HG02610 (cell line): ENCODE measurements at regions not wholly inside any gene's neighbourhood (a gene's known extent, or its start where the extent isn't known, plus 50 kb on each side); places are given as distances from the start of the nearest gene placed in this dataset.

Experiments used
- ATAC-seq: cut with Tn5 transposase; IDR thresholded peaks from one replicate; pipeline ENCODE4 v1.9.1; 2021; ENCODE audit warnings: mild to moderate bottlenecking, moderate library complexity; ENCODE audit not compliant: unreplicated experiment

GRCh38 chr5:175054243-175054642 is 329.9 kb downstream of the MSX2 start:
- ATAC-seq, result no peak

GRCh38 chr5:175052351-175052750 is 328.0 kb downstream of the MSX2 start:
- no peak for ATAC-seq

- no peak for ATAC-seq
Measured at GRCh38 chr5:175047048-175047447, 322.7 kb downstream of the MSX2 start.

DNA sequence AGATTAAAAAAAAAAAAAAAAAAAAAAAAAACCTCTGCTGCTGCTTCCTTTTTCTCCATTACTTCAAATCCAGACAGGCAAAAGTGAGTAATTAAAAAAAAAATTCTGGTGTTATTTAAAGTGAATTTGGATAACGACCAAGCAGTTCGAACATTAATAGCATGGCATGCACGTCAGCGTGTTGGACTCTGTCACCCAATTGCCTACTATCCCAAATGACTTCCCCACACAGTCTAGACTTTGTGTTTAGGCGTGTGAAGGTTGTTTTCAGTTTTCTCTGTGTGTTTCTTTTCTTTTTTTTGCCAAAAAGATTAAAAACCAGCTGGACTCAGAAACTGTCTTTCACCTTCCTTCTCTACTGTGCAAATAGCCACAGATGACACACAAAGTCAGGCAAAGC is 321.4 kb downstream of the MSX2 start:
- no peak for ATAC-seq

DNA sequence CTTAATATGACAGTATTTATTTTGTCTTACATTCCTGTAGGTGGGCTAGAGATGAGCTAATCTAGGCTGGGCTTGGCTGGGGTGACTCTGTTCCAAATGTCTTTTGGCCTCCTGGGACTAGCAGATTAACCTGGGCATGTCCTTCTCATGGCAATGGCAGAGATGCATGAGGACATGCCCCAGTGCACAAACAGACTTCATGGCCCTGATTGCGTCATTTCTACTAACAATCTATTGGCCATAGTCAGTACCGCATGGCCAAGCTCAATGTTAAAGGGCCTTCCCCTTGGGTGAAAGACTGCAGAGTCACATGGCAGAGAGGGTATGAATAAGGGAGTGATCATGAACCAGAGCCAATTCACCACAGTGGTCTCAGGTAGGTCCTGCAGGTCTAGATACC is 313.4 kb downstream of the MSX2 start:
- ATAC-seq, result no peak

- ATAC-seq, result no peak
Measured at GRCh38 chr5:175035882-175036533, 311.6 kb downstream of the MSX2 start.

- ATAC-seq, result no peak
Measured at GRCh38 chr5:175034924-175035323, 310.5 kb downstream of the MSX2 start.

- ATAC-seq, result no peak
Measured at GRCh38 chr5:175032741-175033151, 308.4 kb downstream of the MSX2 start.

GRCh38 chr5:175032013-175032412 is 307.6 kb downstream of the MSX2 start:
- ATAC-seq, result no peak

GRCh38 chr5:175027390-175027789 is 303.0 kb downstream of the MSX2 start:
- no peak for ATAC-seq

- no peak for ATAC-seq
Measured at GRCh38 chr5:175025077-175025476, 300.7 kb downstream of the MSX2 start.

GRCh38 chr5:175021841-175022625 is 297.7 kb downstream of the MSX2 start:
- no peak for ATAC-seq

GRCh38 chr5:175021321-175021720 is 296.9 kb downstream of the MSX2 start:
- no peak for ATAC-seq

GRCh38 chr5:175015028-175015685 is 290.8 kb downstream of the MSX2 start:
- ATAC-seq, result no peak

GRCh38 chr5:175013251-175013650 is 288.9 kb downstream of the MSX2 start:
- no peak for ATAC-seq

GRCh38 chr5:175012267-175012666 is 287.9 kb downstream of the MSX2 start:
- ATAC-seq, result no peak

GRCh38 chr5:175003531-175003930 is 279.1 kb downstream of the MSX2 start:
- ATAC-seq, result no peak

DNA sequence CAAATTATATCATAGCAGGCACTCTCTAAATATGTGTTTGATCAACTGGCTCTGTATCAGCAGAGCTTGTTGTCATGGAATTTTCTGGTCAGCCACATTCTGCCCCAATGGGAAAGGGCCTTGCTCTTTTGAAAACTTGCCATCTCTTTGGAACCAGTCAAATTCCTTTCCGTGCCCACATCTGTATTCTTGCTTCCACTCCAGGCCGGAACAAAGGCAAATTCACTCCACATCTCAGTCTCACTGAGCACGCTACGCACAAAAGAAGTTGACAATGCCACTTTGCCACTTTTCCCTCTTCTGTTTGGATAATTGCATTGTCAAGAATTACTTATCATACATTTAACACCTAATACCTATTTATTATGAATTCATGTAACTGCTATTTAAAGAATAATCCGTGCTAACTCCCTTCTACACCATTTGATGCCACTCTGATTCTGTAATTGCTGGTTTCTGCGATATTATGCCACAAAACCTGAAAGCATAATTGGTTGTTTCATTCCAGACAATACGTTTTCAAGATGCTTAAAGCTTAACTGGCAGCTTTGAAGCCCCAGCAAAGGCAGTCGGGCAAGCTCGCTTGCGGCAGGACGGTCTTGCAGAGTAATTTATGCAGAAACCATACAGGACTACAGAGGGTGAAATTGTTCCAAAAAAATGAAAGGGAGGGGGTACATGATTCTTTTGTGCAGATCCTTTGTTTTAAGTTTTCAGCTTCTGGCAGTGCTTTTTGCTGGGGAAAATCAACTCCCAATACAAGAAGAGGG is 277.7 kb downstream of the MSX2 start:
- no peak for ATAC-seq

DNA sequence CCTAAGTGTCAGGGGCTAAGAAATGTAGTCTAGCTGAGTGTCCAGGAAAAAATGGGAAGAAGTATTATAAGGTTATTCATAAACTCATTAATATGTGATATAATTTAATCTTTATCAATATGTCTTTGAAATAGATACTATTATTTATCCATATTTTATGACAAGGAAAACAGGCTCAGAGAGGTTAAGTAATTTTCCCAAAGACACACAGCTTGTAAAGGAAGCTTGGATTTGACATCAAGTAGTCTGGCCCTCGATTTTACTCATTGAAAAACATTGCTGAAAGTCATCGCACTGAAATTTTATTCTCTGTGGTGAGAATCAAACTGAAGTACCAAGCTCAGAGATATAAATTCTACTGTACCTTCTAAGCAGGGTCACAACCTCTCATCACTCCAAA is 276.9 kb downstream of the MSX2 start:
- no peak for ATAC-seq

DNA sequence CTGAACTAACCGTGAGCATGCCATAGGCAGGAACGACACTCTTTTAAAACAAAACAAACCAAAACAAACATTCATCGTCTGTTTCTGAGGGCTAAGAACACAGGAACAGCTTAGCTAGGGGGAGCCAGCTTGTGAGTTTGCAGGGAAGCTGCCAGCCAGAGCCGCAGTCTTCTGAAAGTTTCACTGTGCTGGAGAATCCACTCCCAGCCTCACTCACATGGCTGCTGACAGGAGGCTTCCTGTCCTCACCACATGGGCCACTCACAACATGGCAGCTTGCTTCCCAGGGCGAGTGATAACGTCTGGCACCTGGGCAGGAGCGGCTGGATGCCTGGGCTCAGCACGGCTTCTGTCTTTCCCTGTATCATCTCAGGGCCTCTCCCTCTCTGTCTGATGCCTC is 275.2 kb downstream of the MSX2 start:
- no peak for ATAC-seq

- ATAC-seq, result no peak
Measured at GRCh38 chr5:174998131-174998730, 273.8 kb downstream of the MSX2 start.
